ENCODE measurements at regions not wholly inside any gene's neighbourhood (a gene's known extent, or its start where the extent isn't known, plus 50 kb on each side); places are given as distances from the start of the nearest gene placed in this dataset.
"Not testable (repeated sequence)": the region's sequence is repeated elsewhere in the genome, so short reads cannot be mapped to it uniquely, and the experiment has no call there.

GRCh38 chr10:117457071-117457810 lies 82.0 kb upstream of the PDZD8 start:
- DNase-seq: peak; percentile 45

- DNase-seq: no peak
Observed at GRCh38 chr10:117455346-117455745, 80.1 kb upstream of the PDZD8 start.

- DNase-seq: no peak
Observed at GRCh38 chr10:117454502-117454901, 79.3 kb upstream of the PDZD8 start.

GRCh38 chr10:117453484-117453883 lies 78.2 kb upstream of the PDZD8 start:
- DNase-seq: not testable (repeated sequence)

DNA sequence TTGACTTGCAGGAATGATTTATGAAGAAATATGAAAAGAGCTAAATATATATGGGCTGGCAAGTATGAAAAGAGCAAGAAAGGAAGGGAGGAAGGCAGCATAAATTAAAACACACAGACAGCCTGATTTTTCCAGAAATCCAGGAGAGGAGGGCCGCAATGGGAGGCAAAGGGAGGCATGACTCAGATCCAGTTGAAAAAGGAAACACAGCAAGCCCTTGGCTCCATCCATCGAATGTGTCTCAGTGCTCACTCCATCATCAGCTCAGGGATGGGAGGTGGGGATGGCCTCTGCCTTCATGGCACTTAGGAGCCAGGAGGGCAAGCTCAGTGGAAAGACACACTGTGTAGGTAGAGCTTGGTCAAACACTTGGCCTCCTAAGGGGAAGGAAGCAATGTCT lies 75.7 kb upstream of the PDZD8 start:
- no peak for DNase-seq

DNA sequence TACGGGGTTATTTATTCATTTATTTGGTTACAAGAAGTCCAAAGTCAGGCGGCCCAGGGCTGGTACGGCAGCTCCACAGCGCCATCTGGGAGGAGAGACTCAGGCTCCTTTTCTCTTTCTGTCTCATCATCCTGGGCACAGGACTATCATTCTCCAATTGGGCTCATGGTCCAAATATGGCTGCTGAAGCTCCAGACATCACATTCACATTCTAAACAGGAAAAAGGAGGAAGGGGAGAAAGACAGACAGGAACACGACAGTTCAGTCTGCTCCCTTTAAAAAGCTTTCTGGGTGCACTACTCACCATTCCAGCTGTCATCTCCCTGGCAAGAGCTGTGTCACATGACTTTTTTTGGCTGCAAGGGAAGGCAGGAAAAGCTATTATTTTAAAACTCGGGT lies 74.4 kb upstream of the PDZD8 start:
- DNase-seq: peak; percentile 55

GRCh38 chr10:117448802-117449201 lies 73.6 kb upstream of the PDZD8 start:
- no peak for DNase-seq

DNA sequence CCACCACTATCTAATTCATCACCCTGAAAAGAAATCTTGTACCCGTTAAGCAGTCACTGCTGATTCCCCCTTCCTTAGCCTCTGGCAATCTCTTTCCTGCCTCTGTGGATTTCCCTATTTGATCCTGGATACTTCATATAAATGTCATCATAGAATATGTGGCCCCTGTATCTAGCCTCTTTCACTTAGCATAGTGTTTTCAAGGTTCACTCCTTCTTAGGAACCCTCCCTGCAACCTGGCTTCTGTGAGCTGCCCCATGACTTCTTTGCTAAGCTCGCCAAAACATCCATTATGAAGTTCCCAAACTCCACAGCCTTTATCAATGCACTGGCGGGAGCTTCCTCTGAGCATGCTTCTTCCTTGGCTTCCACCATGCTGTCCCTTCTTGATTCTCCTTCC lies 70.8 kb upstream of the PDZD8 start:
- DNase-seq: no peak

DNA sequence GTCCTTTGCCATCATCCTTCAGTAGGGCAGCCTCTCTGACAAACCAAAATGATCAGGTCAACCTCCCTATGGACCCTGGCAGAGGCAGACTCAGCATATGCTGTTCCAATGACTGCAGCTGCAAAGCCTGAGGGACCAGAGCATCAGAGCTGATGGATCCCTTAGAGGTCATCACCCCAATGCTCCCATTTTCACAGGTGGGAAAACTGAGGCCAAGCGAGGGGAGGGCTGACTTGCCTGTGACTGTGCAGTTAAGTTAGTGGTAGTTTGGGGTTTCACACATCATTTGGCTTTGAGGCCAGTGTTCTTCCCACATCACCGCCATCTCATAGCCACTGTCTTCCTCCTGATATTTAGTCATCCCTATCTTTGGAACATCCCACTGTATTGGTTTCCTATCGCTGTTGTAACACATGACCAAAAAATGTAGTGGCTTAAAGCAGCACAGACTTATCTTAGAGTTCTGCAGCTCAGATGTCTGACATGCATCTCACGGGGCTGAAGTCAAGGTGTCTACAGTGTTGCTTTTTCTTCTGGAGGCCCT lies 69.3 kb upstream of the PDZD8 start:
- no peak for DNase-seq

DNA sequence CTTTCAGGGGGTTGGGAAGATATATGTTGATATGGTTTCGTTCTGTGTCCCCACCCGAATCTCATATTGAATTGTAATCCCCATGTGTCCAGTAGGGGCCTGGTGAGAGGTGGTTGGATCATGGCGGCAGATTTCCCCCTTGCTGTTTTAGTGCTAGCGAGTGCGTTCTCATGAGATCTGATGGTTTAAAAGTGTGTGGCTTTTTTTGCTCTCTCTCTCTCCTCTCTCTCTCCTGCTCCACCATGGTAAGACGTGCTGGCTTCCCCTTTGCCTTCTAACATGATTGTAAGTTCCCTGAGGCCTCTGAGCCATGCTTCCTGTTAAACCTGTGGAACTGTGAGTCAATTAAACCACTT lies 68.4 kb upstream of the PDZD8 start:
- no peak for DNase-seq

- peak; percentile 89 for DNase-seq
Observed at GRCh38 chr10:117442944-117443685, 67.9 kb upstream of the PDZD8 start.

DNA sequence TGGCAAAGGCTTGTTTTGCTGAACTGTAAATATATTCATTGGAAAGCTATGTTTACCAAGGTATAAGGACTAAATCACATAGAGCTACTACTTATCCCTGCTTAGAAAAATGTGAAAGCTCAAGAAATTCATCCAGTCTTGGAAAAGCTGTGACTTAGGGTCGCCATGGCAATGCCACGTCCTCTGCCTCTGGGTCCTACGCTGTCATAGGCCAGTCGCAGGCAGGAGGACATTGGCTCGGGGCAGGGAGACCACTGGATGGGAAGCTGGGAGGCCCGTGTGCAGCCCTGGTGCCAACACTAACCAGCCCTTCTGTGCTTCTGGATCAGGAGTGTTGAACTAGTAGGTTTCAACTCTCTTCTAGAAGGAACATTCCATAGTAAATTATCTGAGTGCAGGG lies 67.3 kb upstream of the PDZD8 start:
- DNase-seq: no peak

- peak; percentile 94 for DNase-seq
Observed at GRCh38 chr10:117441812-117442443, 66.7 kb upstream of the PDZD8 start.

GRCh38 chr10:117441361-117441760 lies 66.1 kb upstream of the PDZD8 start:
- DNase-seq: peak; percentile 55

DNA sequence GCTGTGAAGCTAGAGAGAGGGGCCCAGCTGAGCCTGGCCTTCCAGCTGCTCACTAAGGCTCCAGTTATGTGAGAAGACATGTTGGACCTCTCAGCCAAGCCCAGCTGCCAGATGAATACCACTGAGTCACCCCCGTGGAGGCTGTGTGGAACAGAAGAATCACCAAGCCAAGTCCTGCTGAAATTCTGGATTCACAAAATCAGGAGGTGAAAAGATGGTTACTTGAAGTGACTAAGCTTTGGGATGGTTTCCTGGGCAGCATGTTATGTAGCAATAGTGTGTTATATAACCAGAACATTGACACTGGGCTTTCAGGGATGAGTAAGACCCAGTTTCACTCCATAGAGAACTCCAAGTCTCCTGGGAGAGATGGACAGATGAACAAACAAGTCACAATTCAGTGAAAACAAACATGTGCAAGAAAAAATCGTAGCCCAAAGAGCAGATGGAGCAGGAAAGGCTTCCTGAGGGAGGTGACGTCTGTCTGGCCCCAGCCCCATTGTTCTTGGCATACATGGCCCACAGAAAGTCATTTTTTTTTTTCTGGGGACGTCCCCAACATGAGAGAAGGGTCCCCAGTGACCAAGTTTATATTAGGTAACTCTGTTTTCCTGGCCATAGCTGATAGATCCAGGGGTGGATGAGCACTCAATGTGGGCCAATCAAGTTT lies 64.1 kb upstream of the PDZD8 start:
- DNase-seq: no peak

DNA sequence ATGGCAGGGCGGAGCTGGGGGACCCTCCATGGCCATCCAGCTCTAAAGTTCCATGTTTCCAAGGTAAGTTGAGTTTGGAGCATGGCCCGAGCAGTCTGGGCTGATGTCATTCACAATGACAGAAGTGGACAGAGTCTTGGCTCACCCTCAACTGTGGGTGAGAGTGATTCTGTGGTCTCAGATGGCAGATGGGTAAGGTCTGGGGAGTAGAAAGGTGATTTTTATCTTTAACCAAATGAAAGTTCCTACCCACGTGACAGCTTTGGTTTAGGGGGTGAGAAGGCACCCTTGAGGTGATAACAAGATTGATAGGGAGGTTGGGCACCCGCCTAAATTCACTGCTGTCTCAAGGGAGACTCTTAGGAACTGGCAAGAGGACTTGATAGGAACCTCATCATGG lies 57.6 kb upstream of the PDZD8 start:
- DNase-seq: peak; percentile 73

- peak; percentile 82 for DNase-seq
Observed at GRCh38 chr10:117431160-117431559, 55.9 kb upstream of the PDZD8 start.

- DNase-seq: not testable (repeated sequence)
Observed at GRCh38 chr10:117430535-117430934, 55.3 kb upstream of the PDZD8 start.

DNA sequence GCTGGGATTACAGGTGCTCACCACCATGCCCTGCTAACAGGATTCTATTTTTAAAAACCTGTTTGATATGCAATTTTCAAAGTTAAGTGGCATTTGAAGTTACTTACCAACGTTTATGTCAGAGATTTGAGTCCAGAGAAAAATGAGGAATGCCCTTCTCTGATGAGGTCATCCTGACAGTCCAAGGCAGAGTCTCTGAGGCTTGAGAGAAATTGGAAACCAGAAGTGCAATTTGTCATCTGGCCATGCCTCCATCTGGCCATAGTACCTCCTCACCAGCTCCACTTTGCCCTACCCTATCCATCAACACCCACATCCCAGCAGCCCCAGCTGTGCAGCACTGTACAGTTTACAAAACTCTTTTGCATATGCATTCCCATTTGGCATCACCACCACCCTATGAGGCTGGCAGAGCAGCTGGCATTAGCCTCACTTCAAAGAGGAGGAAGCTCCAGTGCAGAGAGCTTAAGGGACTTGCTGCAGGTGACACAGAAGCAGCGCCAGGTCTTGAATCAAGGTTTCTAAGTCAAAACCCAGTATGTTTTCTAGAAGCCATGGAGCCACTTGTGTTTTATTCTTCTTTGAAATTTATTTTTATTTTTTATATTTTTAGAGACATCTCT lies 54.5 kb upstream of the PDZD8 start:
- no peak for DNase-seq

- peak; percentile 47 for DNase-seq
Observed at GRCh38 chr10:117427356-117427755, 52.1 kb upstream of the PDZD8 start.

GRCh38 chr10:117425974-117426566 lies 50.8 kb upstream of the PDZD8 start:
- peak; percentile 49 for DNase-seq
